Panc1 (cell line): ENCODE measurements at regions not wholly inside any gene's neighbourhood (a gene's known extent, or its start where the extent isn't known, plus 50 kb on each side); places are given as distances from the start of the nearest gene placed in this dataset.

Experiments
- REST ChIP-seq, 2 experiments: IDR thresholded peaks; 2 replicates each; pipeline ENCODE4 v1.6.1; 2011 to 2012; ENCODE audit warnings: low read depth in 2 of 2, control low read depth in 1 of 2, low read length in 1 of 2, mild to moderate bottlenecking in 1 of 2, moderate library complexity in 1 of 2; ENCODE audit not compliant: insufficient read depth in 1 of 2
- TF ChIP-seq, protein P1 (sequence below): fragments of 450-650 bp; IDR thresholded peaks from 2 replicates; pipeline ENCODE4 v1.5.1; 2017; ENCODE audit warnings: mild to moderate bottlenecking

DNA sequence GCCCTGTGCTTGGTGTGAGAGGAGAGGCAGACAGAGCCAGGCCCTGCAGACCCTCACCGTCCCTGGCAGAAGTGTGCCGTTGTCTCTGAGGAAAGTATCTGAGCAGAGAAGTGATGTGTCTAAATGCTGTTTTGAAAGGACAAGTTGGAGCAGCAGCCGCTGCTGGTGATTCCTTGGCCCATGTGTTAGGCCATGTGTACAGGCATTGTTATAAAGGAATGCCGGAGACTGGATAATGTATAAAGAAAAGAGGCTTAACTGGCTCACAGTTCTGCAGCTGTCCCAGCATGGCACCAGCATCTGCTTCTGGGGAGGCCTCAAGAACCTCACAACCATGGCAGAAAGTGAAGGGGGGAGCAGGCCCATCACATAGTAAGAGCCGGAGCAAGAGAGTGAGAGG, 334.6 kb upstream of the ATP10A start:
- TF ChIP-seq, protein P1, sequence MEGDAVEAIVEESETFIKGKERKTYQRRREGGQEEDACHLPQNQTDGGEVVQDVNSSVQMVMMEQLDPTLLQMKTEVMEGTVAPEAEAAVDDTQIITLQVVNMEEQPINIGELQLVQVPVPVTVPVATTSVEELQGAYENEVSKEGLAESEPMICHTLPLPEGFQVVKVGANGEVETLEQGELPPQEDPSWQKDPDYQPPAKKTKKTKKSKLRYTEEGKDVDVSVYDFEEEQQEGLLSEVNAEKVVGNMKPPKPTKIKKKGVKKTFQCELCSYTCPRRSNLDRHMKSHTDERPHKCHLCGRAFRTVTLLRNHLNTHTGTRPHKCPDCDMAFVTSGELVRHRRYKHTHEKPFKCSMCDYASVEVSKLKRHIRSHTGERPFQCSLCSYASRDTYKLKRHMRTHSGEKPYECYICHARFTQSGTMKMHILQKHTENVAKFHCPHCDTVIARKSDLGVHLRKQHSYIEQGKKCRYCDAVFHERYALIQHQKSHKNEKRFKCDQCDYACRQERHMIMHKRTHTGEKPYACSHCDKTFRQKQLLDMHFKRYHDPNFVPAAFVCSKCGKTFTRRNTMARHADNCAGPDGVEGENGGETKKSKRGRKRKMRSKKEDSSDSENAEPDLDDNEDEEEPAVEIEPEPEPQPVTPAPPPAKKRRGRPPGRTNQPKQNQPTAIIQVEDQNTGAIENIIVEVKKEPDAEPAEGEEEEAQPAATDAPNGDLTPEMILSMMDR: no peak
- no peak for TF ChIP-seq REST (IDR thresholded peaks at IDR 0.05; ENCODE audit: insufficient read depth in 1 of 2, low read depth in 2 of 2, low read length in 1 of 2)
